ENCODE measurements at regions not wholly inside any gene's neighbourhood (a gene's known extent, or its start where the extent isn't known, plus 50 kb on each side); places are given as distances from the start of the nearest gene placed in this dataset.

- TF ChIP-seq, protein P1, sequence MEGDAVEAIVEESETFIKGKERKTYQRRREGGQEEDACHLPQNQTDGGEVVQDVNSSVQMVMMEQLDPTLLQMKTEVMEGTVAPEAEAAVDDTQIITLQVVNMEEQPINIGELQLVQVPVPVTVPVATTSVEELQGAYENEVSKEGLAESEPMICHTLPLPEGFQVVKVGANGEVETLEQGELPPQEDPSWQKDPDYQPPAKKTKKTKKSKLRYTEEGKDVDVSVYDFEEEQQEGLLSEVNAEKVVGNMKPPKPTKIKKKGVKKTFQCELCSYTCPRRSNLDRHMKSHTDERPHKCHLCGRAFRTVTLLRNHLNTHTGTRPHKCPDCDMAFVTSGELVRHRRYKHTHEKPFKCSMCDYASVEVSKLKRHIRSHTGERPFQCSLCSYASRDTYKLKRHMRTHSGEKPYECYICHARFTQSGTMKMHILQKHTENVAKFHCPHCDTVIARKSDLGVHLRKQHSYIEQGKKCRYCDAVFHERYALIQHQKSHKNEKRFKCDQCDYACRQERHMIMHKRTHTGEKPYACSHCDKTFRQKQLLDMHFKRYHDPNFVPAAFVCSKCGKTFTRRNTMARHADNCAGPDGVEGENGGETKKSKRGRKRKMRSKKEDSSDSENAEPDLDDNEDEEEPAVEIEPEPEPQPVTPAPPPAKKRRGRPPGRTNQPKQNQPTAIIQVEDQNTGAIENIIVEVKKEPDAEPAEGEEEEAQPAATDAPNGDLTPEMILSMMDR (conservative IDR thresholded peaks at IDR 0.05; ENCODE audit: low read depth, low read length): no peak
- TF ChIP-seq SMC3 (IDR thresholded peaks at IDR 0.05; ENCODE audit: low read depth, low read length) (no peak), BHLHE40 (IDR thresholded peaks at IDR 0.05; ENCODE audit: low read depth, low read length) (no peak), RFX5 (IDR thresholded peaks at IDR 0.05; ENCODE audit: low read depth, low read length) (no peak), POLR2A (IDR thresholded peaks at IDR 0.05; ENCODE audit: low read depth, low read length) (no peak), ELK1 (IDR thresholded peaks at IDR 0.05; ENCODE audit: borderline replicate concordance, low read depth, low read length) (no peak), USF2 (IDR thresholded peaks at IDR 0.05; ENCODE audit: low read depth, low read length) (no peak)
Measured at GRCh38 chr20:57911512-57912226, 201.9 kb upstream of the PMEPA1 start.

Measured in IMR-90 (cell line).